SH-SY5Y (cell line): ENCODE measurements at regions not wholly inside any gene's neighbourhood (a gene's known extent, or its start where the extent isn't known, plus 50 kb on each side); places are given as distances from the start of the nearest gene placed in this dataset.

Source experiments
- GATA2 ChIP-seq: IDR thresholded peaks from 2 replicates; pipeline ENCODE4 v1.6.1; 2011; ENCODE audit warnings: mild to moderate bottlenecking, low read depth, low read length
- GATA3 ChIP-seq: IDR thresholded peaks from 2 replicates; pipeline ENCODE4 v1.6.1; 2011; ENCODE audit warnings: low read depth, mild to moderate bottlenecking, low read length, moderate library complexity

DNA sequence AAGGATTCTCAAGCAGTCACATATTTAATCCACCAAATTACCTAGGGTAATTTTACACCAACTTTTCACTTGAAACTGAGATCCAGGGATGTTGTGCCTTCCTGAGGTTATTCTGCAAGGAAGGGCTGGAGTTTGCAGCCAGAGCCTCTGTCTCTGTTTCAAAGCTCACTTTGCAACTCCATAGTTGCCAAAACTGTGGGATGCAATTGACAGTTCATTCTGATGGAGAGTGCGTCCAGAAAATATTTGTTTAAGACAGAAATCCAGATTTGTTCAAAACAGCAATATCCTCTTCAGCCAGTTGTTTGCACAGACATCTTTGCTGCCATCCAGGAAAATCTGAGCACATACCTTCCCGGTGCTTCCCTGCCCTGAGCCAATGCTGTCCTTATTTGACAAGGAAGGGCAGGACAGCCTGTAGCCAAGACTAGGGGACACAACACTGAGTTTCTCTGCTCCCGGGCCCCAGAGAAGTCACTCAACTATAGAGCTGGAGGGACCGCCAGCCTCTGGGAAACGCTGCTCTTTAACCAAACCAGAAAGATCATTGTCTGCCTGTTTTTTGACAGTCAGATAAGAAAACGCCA lies 297.4 kb downstream of the HIVEP2 start:
- TF ChIP-seq GATA2 (no peak; the same call in 1 of the 2 replicates), GATA3 (no peak)
